Fibroblast of mammary gland (primary cell): ENCODE measurements at regions not wholly inside any gene's neighbourhood (a gene's known extent, or its start where the extent isn't known, plus 50 kb on each side); places are given as distances from the start of the nearest gene placed in this dataset.

ENCODE experiments used
- DNase-seq: peaks from one replicate; pipeline ENCODE4 v3.0.0-alpha.2; 2010; ENCODE audit warnings: low read depth
- H3K4me3 ChIP-seq: 2 replicates; pipeline ENCODE4 v1.5.1; 2011; ENCODE audit warnings: low read depth, mild to moderate bottlenecking, low read length, moderate library complexity; ENCODE audit not compliant: control insufficient read depth
- TF ChIP-seq, protein P1 (sequence below): conservative IDR thresholded peaks from 2 replicates; pipeline ENCODE4 v1.5.1; 2011; ENCODE audit warnings: low read depth, low read length, inconsistent platforms; ENCODE audit not compliant: control insufficient read depth, insufficient read depth

- no peak overlapping the region for H3K4me3 ChIP-seq
- no peak for DNase-seq
- TF ChIP-seq, protein P1, sequence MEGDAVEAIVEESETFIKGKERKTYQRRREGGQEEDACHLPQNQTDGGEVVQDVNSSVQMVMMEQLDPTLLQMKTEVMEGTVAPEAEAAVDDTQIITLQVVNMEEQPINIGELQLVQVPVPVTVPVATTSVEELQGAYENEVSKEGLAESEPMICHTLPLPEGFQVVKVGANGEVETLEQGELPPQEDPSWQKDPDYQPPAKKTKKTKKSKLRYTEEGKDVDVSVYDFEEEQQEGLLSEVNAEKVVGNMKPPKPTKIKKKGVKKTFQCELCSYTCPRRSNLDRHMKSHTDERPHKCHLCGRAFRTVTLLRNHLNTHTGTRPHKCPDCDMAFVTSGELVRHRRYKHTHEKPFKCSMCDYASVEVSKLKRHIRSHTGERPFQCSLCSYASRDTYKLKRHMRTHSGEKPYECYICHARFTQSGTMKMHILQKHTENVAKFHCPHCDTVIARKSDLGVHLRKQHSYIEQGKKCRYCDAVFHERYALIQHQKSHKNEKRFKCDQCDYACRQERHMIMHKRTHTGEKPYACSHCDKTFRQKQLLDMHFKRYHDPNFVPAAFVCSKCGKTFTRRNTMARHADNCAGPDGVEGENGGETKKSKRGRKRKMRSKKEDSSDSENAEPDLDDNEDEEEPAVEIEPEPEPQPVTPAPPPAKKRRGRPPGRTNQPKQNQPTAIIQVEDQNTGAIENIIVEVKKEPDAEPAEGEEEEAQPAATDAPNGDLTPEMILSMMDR, result no peak
These were observed 168.2 kb upstream of the PMEPA1 start for GRCh38 chr20:57877995-57878394.

DNA sequence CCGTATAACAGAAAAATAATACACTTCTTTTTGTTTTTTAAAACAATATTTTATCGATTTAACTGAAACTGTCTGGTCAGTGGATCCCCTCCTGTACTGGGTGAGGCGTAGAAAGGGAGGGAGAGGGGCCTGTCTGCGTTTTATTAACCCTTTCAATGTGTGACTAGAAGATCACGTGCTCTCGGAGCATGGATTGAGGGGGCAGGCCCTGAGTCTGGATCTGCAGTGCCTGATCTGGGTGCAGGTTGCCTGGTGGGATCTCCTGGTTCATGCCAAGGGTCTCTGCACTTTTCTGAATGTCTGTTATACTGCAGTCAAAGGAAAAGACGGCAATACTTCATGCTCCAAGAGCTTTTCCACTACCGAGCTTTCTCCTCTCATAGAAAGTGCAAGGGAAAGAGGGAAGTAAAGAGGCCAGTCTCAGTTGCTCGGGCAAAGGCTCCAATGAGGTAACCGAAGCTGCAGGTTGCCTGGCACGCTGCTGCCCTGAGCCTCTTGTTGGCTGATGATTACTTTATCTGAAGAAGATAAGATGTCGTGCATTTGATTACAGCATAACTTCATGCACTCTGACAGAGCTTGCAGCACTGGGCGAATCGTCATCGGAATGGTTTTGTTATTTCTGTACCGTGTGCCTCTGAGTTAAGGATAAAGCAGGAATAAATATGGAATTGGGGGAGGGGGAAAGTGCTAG, 167.5 kb upstream of the PMEPA1 start:
- TF ChIP-seq, protein P1, result no peak
- DNase-seq, result no peak
- no peak overlapping the region for H3K4me3 ChIP-seq

DNA sequence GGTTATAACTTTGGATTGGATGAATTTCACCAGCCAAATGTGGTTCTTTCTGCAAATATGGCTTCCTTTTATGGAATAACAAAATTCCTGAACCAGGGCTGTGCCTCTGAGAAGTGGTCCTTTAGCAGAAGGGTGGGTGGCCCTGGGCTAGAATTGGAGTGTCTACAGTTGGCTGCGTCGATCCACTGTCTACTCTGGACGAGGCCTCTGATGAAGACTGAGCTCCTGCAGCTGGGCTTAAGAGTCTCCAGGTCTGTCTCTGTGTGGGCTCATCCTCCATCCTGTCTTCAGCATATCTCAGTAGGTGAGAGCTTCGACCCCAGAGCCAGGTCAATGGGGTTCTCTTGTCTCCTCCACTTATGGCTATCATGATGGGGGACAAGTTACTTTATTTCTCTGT, 166.3 kb upstream of the PMEPA1 start:
- no peak overlapping the region for H3K4me3 ChIP-seq
- no peak for DNase-seq
- TF ChIP-seq, protein P1, result no peak

- DNase-seq, result no peak
- TF ChIP-seq, protein P1, result no peak
- H3K4me3 ChIP-seq, result no peak overlapping the region
These were observed 164.3 kb upstream of the PMEPA1 start for GRCh38 chr20:57874141-57874540.

DNA sequence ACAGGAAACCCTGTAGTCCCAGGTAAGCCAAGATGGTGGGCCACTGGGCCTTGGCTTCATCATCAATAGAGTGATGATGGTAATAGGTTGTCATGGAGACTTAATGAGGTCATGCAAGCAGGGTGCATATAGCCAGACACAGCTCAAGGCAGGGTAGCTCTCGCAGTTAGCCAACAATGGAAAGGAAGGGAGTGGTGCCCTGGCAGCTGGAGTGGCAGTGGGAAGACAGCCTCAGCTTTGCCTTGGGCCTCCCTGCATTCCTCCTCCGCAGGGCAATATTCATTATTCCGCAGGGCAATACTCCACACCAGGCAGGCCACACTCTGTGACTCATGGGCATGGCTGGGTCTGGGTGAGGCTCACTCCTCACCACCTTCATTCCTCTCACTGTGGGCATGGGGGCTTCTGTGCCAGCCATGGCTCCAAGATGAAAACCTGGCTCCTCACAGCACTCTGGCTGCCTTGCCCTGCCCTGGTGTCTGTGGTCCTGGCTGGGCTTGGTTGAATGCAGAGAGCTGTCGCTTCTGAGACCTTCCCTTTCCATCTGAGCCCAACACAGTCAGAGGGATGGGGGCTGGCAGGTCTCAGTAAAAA, 163.1 kb upstream of the PMEPA1 start:
- H3K4me3 ChIP-seq, result no peak overlapping the region
- TF ChIP-seq, protein P1, result no peak
- DNase-seq, result no peak

GRCh38 chr20:57871237-57871632, 161.4 kb upstream of the PMEPA1 start:
- no peak overlapping the region for H3K4me3 ChIP-seq
- DNase-seq, result no peak
- TF ChIP-seq, protein P1, result no peak
